ENCODE measurements at regions not wholly inside any gene's neighbourhood (a gene's known extent, or its start where the extent isn't known, plus 50 kb on each side); places are given as distances from the start of the nearest gene placed in this dataset.
A peak's percentile ranks its signal among the peaks of the same experiment; 100 is the strongest.

DNA sequence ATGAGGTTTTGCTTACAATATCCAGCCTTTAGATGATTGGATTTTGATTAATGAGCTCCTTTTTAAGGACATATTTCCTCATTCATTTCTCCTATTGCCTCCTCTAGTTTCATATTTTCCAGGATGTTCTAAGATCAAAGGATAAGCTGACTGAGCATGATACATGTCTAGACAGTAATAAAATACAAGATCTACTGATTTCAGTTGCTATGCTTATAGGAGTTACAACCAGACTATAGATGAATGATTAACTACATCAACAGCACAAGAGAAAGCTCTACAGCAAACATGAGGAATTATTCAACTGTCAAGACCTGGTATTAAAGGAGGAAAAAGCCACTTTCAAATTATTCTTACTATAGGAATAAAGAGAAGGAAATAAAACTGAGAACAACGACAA is 85.0 kb upstream of the LINC00305 start:
- Mint-ChIP-seq H3K36me3 (no peaks in the 10 kb centered on the region), H3K4me3 (no peak overlapping the region), H3K27ac (no peak overlapping the region), H3K27me3 (peaks cover 1% of the 10 kb centered on the region), H3K9me3 (peaks cover 2% of the 10 kb centered on the region), H3K4me1 (no peaks in the 10 kb centered on the region)
- DNase-seq (ENCODE audit: low spot score in 2 of 2) (no peak), ATAC-seq (ENCODE audit: low read depth) (no peak)

DNA sequence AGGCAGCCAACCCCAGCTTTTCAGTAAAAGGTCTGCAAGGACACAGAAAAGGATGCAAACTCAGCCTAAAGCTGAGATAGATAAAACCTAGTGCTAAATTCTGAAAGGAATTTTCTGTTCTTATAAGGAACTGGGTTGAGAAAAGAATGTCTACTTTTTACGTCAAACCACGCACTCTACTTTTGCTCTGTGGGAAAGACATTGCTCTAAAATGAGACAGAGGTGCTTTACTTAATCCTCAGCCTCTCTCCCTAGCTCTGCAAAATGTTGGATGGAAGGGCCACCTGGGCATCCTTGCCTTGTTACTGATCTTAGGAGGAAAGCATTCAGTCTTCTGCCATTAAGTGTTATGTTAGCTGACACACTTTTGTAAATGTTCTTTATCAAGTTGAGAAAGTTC is 72.1 kb upstream of the LINC00305 start:
- Mint-ChIP-seq H3K27ac (no peak overlapping the region), H3K27me3 (no peaks in the 10 kb centered on the region), H3K4me1 (no peaks in the 10 kb centered on the region), H3K9me3 (no peaks in the 10 kb centered on the region), H3K36me3 (no peaks in the 10 kb centered on the region), H3K4me3 (no peak overlapping the region)
- no peak for ATAC-seq (ENCODE audit: low read depth)
- no peak for DNase-seq (ENCODE audit: low spot score in 2 of 2)

DNA sequence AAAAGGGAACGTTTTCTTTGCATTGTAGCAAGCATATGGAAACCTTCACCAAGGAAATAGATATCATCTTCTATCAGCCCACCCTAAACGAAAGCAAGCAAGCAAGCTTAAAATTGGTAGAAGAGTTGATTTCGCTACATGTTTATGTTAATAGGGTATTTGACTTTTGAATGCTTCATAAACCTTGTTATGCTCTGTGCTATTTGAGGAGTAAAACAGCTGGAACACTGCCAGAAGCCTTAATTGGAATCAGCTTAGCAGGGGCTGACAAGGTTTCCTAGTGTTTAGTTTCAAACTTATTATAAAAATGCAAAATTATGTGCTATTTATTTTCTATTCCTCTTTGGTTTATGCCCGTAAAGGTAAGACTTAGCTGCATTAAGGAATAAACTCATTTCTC is 70.6 kb upstream of the LINC00305 start:
- Mint-ChIP-seq H3K27ac (no peak overlapping the region), H3K36me3 (no peaks in the 10 kb centered on the region), H3K4me3 (no peak overlapping the region), H3K27me3 (no peaks in the 10 kb centered on the region), H3K9me3 (peaks cover 2% of the 10 kb centered on the region), H3K4me1 (no peaks in the 10 kb centered on the region)
- DNase-seq (ENCODE audit: low spot score in 2 of 2) (no peak), ATAC-seq (ENCODE audit: low read depth) (no peak)

DNA sequence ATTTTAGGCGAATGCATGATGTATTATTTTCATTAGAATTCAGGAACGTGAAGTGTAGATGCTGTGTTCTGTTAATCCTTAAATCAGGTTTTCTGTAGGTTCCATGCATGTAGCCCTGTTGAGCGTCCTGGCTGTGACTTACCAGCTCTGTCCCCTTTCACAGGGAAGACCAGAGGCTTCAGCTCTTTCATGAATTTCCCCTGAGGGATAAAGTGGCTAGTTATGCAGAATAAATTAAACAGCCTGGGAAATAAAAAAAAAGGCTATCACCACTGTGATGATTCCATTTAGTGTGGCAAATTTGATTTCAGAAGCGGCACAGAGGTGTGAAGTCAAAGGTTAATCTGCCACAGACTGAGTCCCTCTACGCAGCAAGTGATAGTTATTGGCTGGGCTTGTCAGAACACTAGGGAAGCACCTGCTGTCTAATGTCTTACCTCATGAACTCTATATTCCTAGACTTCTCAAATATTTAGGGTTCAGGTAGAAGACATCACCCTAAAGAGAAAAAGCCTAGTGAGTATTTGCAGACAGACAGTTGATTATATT is 61.6 kb upstream of the LINC00305 start:
- no peak overlapping the region for H3K4me3 Mint-ChIP-seq
- no peaks in the 10 kb centered on the region for H3K36me3 Mint-ChIP-seq
- DNase-seq (ENCODE audit: low spot score in 2 of 2) (no peak), ATAC-seq (ENCODE audit: low read depth) (no peak)
- H3K27me3 Mint-ChIP-seq: peaks cover 5% of the 10 kb centered on the region
- H3K9me3 Mint-ChIP-seq: peaks cover 2% of the 10 kb centered on the region
- H3K27ac Mint-ChIP-seq: no peak overlapping the region
- peaks cover 6% of the 10 kb centered on the region for H3K4me1 Mint-ChIP-seq

DNA sequence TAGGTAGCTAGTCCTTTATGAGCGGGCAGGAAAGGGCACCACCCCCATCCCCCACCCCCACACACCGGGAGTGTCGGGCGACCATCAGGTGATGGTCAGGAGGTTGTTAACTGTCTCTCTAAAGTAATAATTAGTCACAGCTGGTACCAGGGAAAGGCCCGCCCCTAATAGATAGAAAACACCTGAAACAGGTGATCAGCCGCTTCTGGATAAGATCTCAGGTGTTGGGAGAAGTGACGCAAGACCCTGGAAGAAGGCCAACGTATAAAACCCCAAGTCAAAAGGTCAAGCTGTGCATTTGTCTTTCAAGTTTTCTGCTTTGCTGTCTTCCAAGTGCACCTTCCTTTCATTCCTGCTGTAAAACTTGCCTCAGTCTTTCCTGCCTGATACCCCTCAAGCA is 59.6 kb upstream of the LINC00305 start:
- no peak for ATAC-seq (ENCODE audit: low read depth)

DNA sequence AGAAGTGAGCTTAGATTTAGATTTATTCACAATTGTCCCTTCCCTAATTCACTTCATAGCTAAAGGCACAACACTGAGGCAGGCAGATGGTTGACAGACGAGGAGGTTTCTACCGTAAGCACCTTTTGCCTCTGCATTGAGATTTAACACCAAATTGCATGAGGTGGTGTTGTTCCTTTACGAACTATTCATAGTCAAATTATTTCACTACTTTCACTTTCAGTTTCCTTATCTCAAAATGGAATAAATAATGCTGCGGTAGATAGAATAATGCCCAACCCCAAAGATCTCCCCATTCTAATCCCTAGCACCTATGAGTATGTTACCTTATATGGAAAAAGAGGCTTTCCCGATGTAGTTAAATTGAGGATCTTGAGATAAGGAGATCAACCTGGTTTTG is 58.9 kb upstream of the LINC00305 start:
- peak overlapping the region; percentile 1 for H3K4me3 Mint-ChIP-seq
- H3K27ac Mint-ChIP-seq: no peak overlapping the region
- DNase-seq (ENCODE audit: low spot score in 2 of 2) (no peak), ATAC-seq (ENCODE audit: low read depth) (peak; percentile 19)
- H3K9me3 Mint-ChIP-seq: no peaks in the 10 kb centered on the region
- H3K27me3 Mint-ChIP-seq: peaks cover 5% of the 10 kb centered on the region
- peaks cover 6% of the 10 kb centered on the region for H3K4me1 Mint-ChIP-seq
- no peaks in the 10 kb centered on the region for H3K36me3 Mint-ChIP-seq

More for the DNA sequence above, 59.6 kb upstream of the LINC00305 start:
- no peak overlapping the region for H3K4me3 Mint-ChIP-seq
- DNase-seq (ENCODE audit: low spot score in 2 of 2): no peak
- peaks cover 5% of the 10 kb centered on the region for H3K27me3 Mint-ChIP-seq
- H3K36me3 Mint-ChIP-seq: no peaks in the 10 kb centered on the region
- H3K4me1 Mint-ChIP-seq: peaks cover 6% of the 10 kb centered on the region
- no peak overlapping the region for H3K27ac Mint-ChIP-seq
- no peaks in the 10 kb centered on the region for H3K9me3 Mint-ChIP-seq

DNA sequence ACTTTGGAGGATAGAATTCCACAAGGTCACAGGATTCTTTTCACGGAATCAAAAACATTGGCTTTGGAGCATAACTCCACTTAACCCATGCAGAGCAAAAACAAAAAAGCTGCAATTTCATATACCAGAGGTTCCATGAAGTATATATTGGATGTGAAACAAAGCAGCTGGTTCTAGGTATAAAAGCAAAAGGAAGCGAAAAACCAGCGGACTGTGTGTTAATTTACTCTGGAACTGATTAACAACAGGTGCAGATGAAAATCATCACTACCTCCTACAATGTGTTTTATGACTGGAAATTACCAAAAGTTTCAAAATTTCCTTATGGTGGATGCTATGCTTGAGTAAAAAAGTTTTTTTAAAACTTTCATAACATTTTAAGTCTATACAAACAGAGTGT is 54.4 kb upstream of the LINC00305 start:
- no peak for ATAC-seq (ENCODE audit: low read depth)
- Mint-ChIP-seq H3K27me3 (no peaks in the 10 kb centered on the region), H3K36me3 (no peaks in the 10 kb centered on the region), H3K9me3 (no peaks in the 10 kb centered on the region), H3K4me3 (no peak overlapping the region), H3K4me1 (peaks cover 13% of the 10 kb centered on the region), H3K27ac (no peak overlapping the region)
- no peak for DNase-seq (ENCODE audit: low spot score in 2 of 2)

DNA sequence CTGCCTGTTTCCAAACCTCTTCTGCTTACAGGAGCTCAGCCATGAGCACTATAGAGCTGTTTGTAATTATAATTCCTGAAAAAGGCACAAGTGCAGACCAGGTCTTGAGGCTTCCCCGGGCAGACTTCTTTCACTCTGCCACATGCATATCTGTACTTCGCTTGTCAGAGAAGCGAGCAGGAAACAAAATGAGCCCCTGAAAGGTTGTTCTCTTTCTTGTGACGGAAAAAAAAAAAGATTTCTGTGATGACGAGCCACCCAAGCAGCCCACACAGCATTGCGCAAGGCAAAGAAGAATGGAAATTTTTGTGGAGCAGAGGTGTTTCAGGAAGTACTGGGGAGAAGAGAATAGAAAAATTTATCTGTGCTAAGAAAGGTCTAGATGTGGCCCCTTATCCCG is 54.0 kb upstream of the LINC00305 start:
- no peaks in the 10 kb centered on the region for H3K27me3 Mint-ChIP-seq
- H3K9me3 Mint-ChIP-seq: no peaks in the 10 kb centered on the region
- no peak overlapping the region for H3K27ac Mint-ChIP-seq
- peaks cover 10% of the 10 kb centered on the region for H3K4me1 Mint-ChIP-seq
- no peak overlapping the region for H3K4me3 Mint-ChIP-seq
- H3K36me3 Mint-ChIP-seq: no peaks in the 10 kb centered on the region
- DNase-seq (ENCODE audit: low spot score in 2 of 2) (no peak), ATAC-seq (ENCODE audit: low read depth) (no peak)

DNA sequence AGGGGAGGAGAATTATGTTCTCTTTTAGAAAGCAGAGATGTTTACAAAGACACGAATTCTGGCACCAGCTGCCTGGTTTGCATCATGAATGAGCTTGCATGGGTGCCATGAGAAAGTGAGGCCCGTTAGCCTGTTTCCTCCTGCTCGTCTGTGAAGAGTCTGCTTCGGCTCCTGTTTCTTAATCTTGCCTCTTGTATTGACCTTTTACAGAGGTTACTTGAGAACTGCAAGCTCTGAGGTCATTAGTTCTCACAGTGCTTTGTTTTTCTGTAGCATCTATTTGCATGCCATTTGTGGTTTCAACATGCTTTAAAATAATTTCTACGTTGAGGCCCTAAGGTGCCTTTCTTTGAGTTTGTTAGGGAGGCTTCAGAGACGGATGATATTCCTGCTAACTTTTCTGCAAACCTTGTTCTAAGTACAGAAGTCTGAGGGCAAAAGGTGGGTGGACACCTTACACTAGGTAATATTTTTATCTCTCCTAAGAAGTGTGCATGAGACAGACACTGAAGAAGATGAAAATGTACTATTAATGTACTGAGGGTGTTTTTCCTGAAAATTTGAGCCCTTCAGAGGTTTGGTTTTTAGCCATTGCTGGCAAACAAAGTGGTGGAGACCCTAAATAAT is 53.4 kb upstream of the LINC00305 start:
- H3K4me1 Mint-ChIP-seq: peaks cover 7% of the 10 kb centered on the region
- no peak overlapping the region for H3K4me3 Mint-ChIP-seq
- no peaks in the 10 kb centered on the region for H3K36me3 Mint-ChIP-seq
- ATAC-seq (ENCODE audit: low read depth) (no peak), DNase-seq (ENCODE audit: low spot score in 2 of 2) (no peak)
- H3K27ac Mint-ChIP-seq: no peak overlapping the region
- H3K9me3 Mint-ChIP-seq: no peaks in the 10 kb centered on the region
- no peaks in the 10 kb centered on the region for H3K27me3 Mint-ChIP-seq

DNA sequence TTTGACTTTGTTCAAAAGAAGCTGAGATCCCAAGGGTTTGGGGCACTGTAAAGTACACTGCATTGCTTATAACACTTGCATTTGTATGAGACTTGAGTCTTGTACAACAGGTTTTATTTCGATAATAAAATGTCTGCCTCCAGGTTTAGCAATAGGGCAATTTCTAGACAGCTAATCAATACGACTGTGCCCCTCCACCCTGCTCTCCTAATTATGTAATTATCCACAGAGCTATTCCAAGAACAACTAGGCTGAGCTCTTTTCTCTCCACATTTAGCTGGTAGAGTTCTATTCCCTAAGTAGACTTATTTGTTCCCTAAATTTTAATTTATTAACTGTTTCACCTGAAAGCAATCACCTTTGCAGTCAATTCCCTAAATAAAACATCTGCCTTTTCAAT is 52.9 kb upstream of the LINC00305 start:
- DNase-seq (ENCODE audit: low spot score in 2 of 2) (no peak), ATAC-seq (ENCODE audit: low read depth) (no peak)
- Mint-ChIP-seq H3K27ac (no peak overlapping the region), H3K4me3 (no peak overlapping the region), H3K9me3 (no peaks in the 10 kb centered on the region), H3K4me1 (peaks cover 7% of the 10 kb centered on the region), H3K36me3 (no peaks in the 10 kb centered on the region), H3K27me3 (no peaks in the 10 kb centered on the region)

DNA sequence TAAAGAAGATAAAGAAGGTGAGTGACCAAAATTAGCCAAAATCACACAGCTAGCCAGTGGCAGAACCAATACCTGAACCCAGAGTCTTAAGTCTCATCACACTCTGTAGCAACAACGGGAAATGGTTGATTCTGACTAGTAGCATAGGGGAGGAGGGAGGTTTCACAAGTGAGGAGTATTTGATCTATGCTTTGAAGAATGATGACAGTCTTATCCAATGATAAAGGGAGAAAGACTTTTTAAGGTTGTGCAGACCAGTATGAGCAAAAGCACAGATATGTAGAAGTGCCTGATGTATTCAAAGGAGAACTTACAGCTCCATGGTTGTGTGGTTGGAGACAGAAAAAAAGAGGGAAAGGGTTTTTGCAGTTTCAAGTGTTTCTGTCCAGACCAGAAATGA is 50.7 kb upstream of the LINC00305 start:
- DNase-seq (ENCODE audit: low spot score in 2 of 2) (no peak), ATAC-seq (ENCODE audit: low read depth) (no peak)
- no peaks in the 10 kb centered on the region for H3K9me3 Mint-ChIP-seq
- H3K27me3 Mint-ChIP-seq: no peaks in the 10 kb centered on the region
- no peaks in the 10 kb centered on the region for H3K36me3 Mint-ChIP-seq
- peaks cover 7% of the 10 kb centered on the region for H3K4me1 Mint-ChIP-seq
- H3K4me3 Mint-ChIP-seq: no peak overlapping the region
- no peak overlapping the region for H3K27ac Mint-ChIP-seq
